DOHH2 (cell line): ENCODE measurements at regions not wholly inside any gene's neighbourhood (a gene's known extent, or its start where the extent isn't known, plus 50 kb on each side); places are given as distances from the start of the nearest gene placed in this dataset.

Source experiments
- H3F3A ChIP-seq: fragments of 200-600 bp; sonication (generic), shearing (Covaris generic); 2 replicates; pipeline ENCODE4 v1.6.0; 2016; ENCODE audit warnings: antibody characterized with exemption, mild to moderate bottlenecking; ENCODE audit not compliant: control insufficient read depth, insufficient read depth
- H3K27ac ChIP-seq: fragments of 200-600 bp; sonication (generic); 2 replicates; pipeline ENCODE4 v1.5.1; 2014; ENCODE audit warnings: low read depth, mild to moderate bottlenecking, low read length, moderate library complexity
- H3K27me3 ChIP-seq: fragments of 200-600 bp; sonication (generic); 2 replicates; pipeline ENCODE4 v1.6.1; 2014; ENCODE audit warnings: mild to moderate bottlenecking, low read length, mixed read lengths; ENCODE audit not compliant: control insufficient read depth
- H3K36me3 ChIP-seq: fragments of 200-600 bp; sonication (generic); 2 replicates; pipeline ENCODE4 v1.6.1; 2014; ENCODE audit warnings: mild to moderate bottlenecking, low read length, moderate library complexity, mixed read lengths; ENCODE audit not compliant: control insufficient read depth
- H3K4me1 ChIP-seq: fragments of 200-600 bp; sonication (generic); 2 replicates; pipeline ENCODE4 v1.6.1; 2014; ENCODE audit warnings: mild to moderate bottlenecking, low read length, mixed read lengths; ENCODE audit not compliant: control insufficient read depth
- H3K4me2 ChIP-seq: fragments of 200-600 bp; sonication (generic); 2 replicates; pipeline ENCODE4 v1.6.0; 2014; ENCODE audit warnings: mild to moderate bottlenecking, low read length, moderate library complexity
- H3K4me3 ChIP-seq: fragments of 200-600 bp; sonication (generic); 2 replicates; pipeline ENCODE4 v1.5.1; 2014; ENCODE audit warnings: mild to moderate bottlenecking, low read length, mixed read lengths
- H3K79me2 ChIP-seq: fragments of 200-600 bp; sonication (generic); 2 replicates; pipeline ENCODE4 v1.6.1; 2014; ENCODE audit warnings: mild to moderate bottlenecking, low read length, mixed read lengths; ENCODE audit not compliant: control insufficient read depth
- H3K9me2 ChIP-seq: fragments of 200-600 bp; sonication (generic); replicated peaks from 2 replicates; pipeline ENCODE4 v1.6.1; 2014; ENCODE audit warnings: mild to moderate bottlenecking, low read length, mixed read lengths; ENCODE audit not compliant: control insufficient read depth
- H3K9me3 ChIP-seq: fragments of 200-600 bp; sonication (generic); 2 replicates; pipeline ENCODE4 v1.6.1; 2014; ENCODE audit warnings: antibody characterized with exemption, low read length, mixed read lengths; ENCODE audit not compliant: control insufficient read depth, insufficient read depth
- H4K20me1 ChIP-seq: fragments of 200-600 bp; sonication (generic); 2 replicates; pipeline ENCODE4 v1.6.0; 2014; ENCODE audit warnings: low read depth, mild to moderate bottlenecking, antibody characterized with exemption, low read length, moderate library complexity; ENCODE audit not compliant: control insufficient read depth, insufficient read depth
- EZH2phosphoT487 ChIP-seq: fragments of 200-600 bp; sonication (generic); IDR thresholded peaks from 2 replicates; pipeline ENCODE4 v1.6.1; 2017; ENCODE audit warnings: borderline replicate concordance, mild to moderate bottlenecking, antibody characterized with exemption, low read length, moderate library complexity, mixed read lengths
- TF ChIP-seq, protein P1 (sequence below): fragments of 200-600 bp; sonication (generic); IDR thresholded peaks from one replicate; pipeline ENCODE4 v1.5.1; 2014; ENCODE audit warnings: antibody characterized with exemption, mild to moderate bottlenecking, low read depth, low read length; ENCODE audit not compliant: poor library complexity, severe bottlenecking

DNA sequence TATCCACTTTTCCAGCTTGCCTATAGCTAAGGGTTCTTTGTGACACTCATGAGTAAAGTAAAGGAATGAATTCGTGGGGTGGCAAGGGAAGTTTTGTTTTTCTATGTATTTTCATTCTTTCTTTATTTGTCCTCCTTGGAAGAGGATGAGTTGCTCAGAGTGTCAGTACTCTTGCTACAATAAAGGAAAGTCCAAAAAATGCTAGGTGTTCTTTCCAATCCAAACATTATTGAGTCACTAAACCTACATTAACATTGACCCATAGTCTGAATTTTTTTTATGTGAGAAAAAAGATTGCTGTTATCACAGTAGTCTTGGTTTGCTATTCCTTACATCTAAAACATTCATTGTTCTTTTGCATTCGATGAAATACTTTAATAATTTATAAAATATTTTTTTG lies 959.9 kb upstream of the ADGRL4 start:
- Histone ChIP-seq H3K4me3 (no peak overlapping the region), H3K79me2 (no peaks in the 10 kb centered on the region), H3F3A (no peaks in the 10 kb centered on the region), H3K9me3 (no peaks in the 10 kb centered on the region), H3K27ac (no peak overlapping the region), H3K4me2 (no peak overlapping the region), H3K36me3 (no peaks in the 10 kb centered on the region), H3K9me2 (no peaks in the 10 kb centered on the region), H3K27me3 (no peaks in the 10 kb centered on the region), H3K4me1 (no peaks in the 10 kb centered on the region), H4K20me1 (no peaks in the 10 kb centered on the region)
- TF ChIP-seq, protein P1, sequence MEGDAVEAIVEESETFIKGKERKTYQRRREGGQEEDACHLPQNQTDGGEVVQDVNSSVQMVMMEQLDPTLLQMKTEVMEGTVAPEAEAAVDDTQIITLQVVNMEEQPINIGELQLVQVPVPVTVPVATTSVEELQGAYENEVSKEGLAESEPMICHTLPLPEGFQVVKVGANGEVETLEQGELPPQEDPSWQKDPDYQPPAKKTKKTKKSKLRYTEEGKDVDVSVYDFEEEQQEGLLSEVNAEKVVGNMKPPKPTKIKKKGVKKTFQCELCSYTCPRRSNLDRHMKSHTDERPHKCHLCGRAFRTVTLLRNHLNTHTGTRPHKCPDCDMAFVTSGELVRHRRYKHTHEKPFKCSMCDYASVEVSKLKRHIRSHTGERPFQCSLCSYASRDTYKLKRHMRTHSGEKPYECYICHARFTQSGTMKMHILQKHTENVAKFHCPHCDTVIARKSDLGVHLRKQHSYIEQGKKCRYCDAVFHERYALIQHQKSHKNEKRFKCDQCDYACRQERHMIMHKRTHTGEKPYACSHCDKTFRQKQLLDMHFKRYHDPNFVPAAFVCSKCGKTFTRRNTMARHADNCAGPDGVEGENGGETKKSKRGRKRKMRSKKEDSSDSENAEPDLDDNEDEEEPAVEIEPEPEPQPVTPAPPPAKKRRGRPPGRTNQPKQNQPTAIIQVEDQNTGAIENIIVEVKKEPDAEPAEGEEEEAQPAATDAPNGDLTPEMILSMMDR = no peak
- no peak for TF ChIP-seq EZH2phosphoT487

DNA sequence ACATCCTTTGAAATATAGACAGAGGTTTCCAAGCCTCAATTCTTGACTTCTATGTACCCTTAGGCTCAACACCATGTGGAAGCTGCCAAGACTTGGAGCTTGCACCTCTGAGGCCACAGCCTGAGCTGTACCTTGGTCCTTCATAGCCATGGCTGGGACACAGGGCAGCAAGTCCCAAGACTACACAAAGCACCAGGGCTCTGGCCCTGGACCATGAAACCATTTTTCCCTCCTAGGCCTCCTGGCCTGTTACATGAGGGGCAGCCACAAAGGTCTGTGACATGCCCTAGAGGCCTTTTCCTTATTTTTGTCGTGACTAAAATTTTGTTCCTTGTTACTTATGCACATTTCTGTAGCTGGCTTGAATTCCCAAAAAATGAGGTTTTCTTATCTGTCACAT lies 953.1 kb upstream of the ADGRL4 start:
- H3K79me2 ChIP-seq = no peaks in the 10 kb centered on the region
- TF ChIP-seq, protein P1 = no peak
- no peak for TF ChIP-seq EZH2phosphoT487
- no peaks in the 10 kb centered on the region for H3K27me3 ChIP-seq
- no peaks in the 10 kb centered on the region for H3K4me1 ChIP-seq
- no peak overlapping the region for H3K4me3 ChIP-seq
- H4K20me1 ChIP-seq = no peaks in the 10 kb centered on the region
- H3K9me2 ChIP-seq = no peaks in the 10 kb centered on the region
- no peak overlapping the region for H3K27ac ChIP-seq
- no peaks in the 10 kb centered on the region for H3F3A ChIP-seq
- no peak overlapping the region for H3K4me2 ChIP-seq
- H3K9me3 ChIP-seq = peaks cover 3% of the 10 kb centered on the region; the same call in 1 of the 2 replicates
- no peaks in the 10 kb centered on the region for H3K36me3 ChIP-seq

GRCh38 chr1:79955966-79956365 lies 949.4 kb upstream of the ADGRL4 start:
- Histone ChIP-seq H3K4me2 (no peak overlapping the region), H3K4me1 (no peaks in the 10 kb centered on the region), H4K20me1 (no peaks in the 10 kb centered on the region), H3K9me2 (no peaks in the 10 kb centered on the region), H3K27me3 (no peaks in the 10 kb centered on the region), H3K79me2 (no peaks in the 10 kb centered on the region), H3K4me3 (no peak overlapping the region), H3F3A (no peaks in the 10 kb centered on the region), H3K9me3 (peaks cover 3% of the 10 kb centered on the region; the same call in 1 of the 2 replicates), H3K36me3 (no peaks in the 10 kb centered on the region), H3K27ac (no peak overlapping the region)
- no peak for TF ChIP-seq EZH2phosphoT487
- TF ChIP-seq, protein P1 = no peak

GRCh38 chr1:79950511-79950910 lies 944.0 kb upstream of the ADGRL4 start:
- no peaks in the 10 kb centered on the region for H3K9me3 ChIP-seq
- no peak overlapping the region for H3K4me2 ChIP-seq
- H3F3A ChIP-seq = no peaks in the 10 kb centered on the region
- no peak for TF ChIP-seq EZH2phosphoT487
- TF ChIP-seq, protein P1 = no peak
- no peak overlapping the region for H3K27ac ChIP-seq
- H3K9me2 ChIP-seq = no peaks in the 10 kb centered on the region
- H4K20me1 ChIP-seq = no peaks in the 10 kb centered on the region
- H3K27me3 ChIP-seq = no peaks in the 10 kb centered on the region
- no peaks in the 10 kb centered on the region for H3K4me1 ChIP-seq
- H3K36me3 ChIP-seq = no peaks in the 10 kb centered on the region
- H3K4me3 ChIP-seq = no peak overlapping the region
- no peaks in the 10 kb centered on the region for H3K79me2 ChIP-seq
